GM12878 (cell line): ENCODE measurements at regions not wholly inside any gene's neighbourhood (a gene's known extent, or its start where the extent isn't known, plus 50 kb on each side); places are given as distances from the start of the nearest gene placed in this dataset.

ENCODE experiments used
- ASH2L ChIP-seq: fragments of 300-600, 200-600 bp; sonication (generic); IDR thresholded peaks from 2 replicates; pipeline ENCODE4 v1.6.1; 2017; ENCODE audit warnings: low read depth, mild to moderate bottlenecking, borderline replicate concordance
- EP300 ChIP-seq, 2 experiments: fragments of 150-350 bp in 1 of 2; IDR thresholded peaks; 2 replicates each; pipeline ENCODE4 v1.6.1; 2011 to 2012; ENCODE audit warnings: low read depth in 2 of 2, low read length in 2 of 2, borderline replicate concordance in 1 of 2, improper control_type of control experiment in 1 of 2, inconsistent platforms in 1 of 2; ENCODE audit not compliant: control insufficient read depth in 1 of 2
- HDAC6 ChIP-seq: fragments of 200-600 bp; sonication (generic); IDR thresholded peaks from one replicate; pipeline ENCODE4 v1.8.0; 2017; ENCODE audit warnings: antibody characterized with exemption; ENCODE audit not compliant: unreplicated experiment
- RCOR1 ChIP-seq: conservative IDR thresholded peaks from 2 replicates; pipeline ENCODE4 v1.6.1; 2012; ENCODE audit warnings: low read depth, low read length, improper control_type of control experiment
- SMAD1 ChIP-seq: fragments of 450-650 bp; IDR thresholded peaks from 2 replicates; pipeline ENCODE4 v1.6.1; 2018; ENCODE audit warnings: mild to moderate bottlenecking, low read depth; ENCODE audit not compliant: partially characterized antibody
- SREBF1 ChIP-seq: IDR thresholded peaks from 2 replicates; pipeline ENCODE4 v1.6.1; 2012; ENCODE audit warnings: mild to moderate bottlenecking, low read length
- ZBTB11 ChIP-seq: fragments of 450-650 bp; formaldehyde crosslinking; IDR thresholded peaks from 2 replicates; pipeline ENCODE4 v1.5.0; 2022; ENCODE audit warnings: mild to moderate bottlenecking, missing genetic modification characterization
- ZNF687 ChIP-seq: fragments of 450-650 bp; IDR thresholded peaks from 2 replicates; pipeline ENCODE4 v1.6.1; 2017; ENCODE audit warnings: mild to moderate bottlenecking, moderate library complexity

GRCh38 chr9:105131981-105132380 is 112.5 kb upstream of the SLC44A1 start (continued):
- no peak for TF ChIP-seq ZNF687
- TF ChIP-seq HDAC6 = no peak
- no peak for TF ChIP-seq ASH2L
- no peak for TF ChIP-seq RCOR1
- no peak for TF ChIP-seq SREBF1
- TF ChIP-seq SMAD1 = no peak
- TF ChIP-seq EP300 (IDR thresholded peaks at IDR 0.05; ENCODE audit: borderline replicate concordance in 1 of 2, control insufficient read depth in 1 of 2, low read depth in 2 of 2, low read length in 2 of 2) = no peak
- no peak for TF ChIP-seq ZBTB11 (CRISPR knock-in tag)
- TF ChIP-seq, all 136 proteins: peak for 0
